ENCODE measurements at regions not wholly inside any gene's neighbourhood (a gene's known extent, or its start where the extent isn't known, plus 50 kb on each side); places are given as distances from the start of the nearest gene placed in this dataset.
"Not testable (repeated sequence)": the region's sequence is repeated elsewhere in the genome, so short reads cannot be mapped to it uniquely, and the experiment has no call there.

DNA sequence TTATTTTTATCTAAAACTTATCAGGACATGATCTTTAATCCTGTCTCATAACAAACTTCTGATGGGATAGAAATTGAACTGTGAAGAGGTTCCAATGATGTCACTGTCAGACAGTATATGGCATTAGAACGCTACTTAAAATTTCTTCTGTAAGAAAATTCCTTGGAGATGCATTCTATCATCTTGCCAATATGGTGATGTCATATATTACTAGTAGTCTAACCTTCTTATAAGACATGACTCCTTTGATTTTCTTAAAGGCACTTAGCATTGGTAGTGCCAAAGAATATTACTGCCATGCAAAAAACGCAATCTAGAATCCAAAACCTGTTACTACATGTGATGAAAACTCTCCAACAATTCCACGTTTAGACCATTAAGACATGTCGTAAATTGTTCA lies 131.1 kb downstream of the SLC25A46 start:
- no peak for DNase-seq (ENCODE audit: low read depth in 2 of 2)

DNA sequence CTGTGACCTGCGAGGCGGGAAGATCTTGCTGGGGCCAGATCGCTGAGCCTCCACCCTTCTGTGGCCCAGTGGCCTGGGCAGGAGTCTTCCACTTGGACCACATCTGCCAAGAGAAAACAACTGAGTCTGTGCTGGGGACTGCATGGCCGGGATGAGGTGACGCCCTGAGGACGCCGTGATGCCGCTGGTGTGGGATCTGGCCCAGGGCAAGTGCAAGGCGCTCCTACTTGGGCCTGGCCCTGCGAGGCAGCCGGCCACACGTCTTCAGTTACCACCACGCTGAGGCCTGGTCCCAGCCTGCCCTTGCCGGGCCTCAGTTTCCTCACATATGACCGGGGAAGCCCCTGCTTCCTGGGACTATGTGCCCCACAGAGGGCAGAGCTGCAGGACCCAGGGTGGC lies 133.4 kb downstream of the SLC25A46 start:
- no peak for DNase-seq (ENCODE audit: low read depth in 2 of 2)

DNA sequence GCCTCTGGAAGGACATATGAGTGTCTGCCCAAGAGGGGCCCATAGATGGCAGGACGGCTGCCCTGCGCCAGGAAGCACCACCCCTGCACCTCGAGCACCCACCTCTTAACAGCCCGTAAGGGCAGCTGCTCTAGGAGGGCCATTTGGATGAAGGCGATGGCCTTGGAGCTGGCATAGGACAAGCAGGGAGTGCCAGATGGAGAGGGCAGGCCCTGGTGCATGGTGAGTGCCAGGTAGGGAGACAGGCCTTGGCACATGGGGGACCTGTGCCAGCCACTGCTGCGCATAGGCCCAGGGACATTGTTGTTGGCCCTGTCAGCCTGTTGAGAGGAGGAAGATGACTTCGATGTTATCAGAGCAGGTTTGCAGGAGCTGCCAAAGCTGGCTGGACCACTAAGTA lies 134.2 kb downstream of the SLC25A46 start:
- DNase-seq (ENCODE audit: low read depth in 2 of 2) = no peak

DNA sequence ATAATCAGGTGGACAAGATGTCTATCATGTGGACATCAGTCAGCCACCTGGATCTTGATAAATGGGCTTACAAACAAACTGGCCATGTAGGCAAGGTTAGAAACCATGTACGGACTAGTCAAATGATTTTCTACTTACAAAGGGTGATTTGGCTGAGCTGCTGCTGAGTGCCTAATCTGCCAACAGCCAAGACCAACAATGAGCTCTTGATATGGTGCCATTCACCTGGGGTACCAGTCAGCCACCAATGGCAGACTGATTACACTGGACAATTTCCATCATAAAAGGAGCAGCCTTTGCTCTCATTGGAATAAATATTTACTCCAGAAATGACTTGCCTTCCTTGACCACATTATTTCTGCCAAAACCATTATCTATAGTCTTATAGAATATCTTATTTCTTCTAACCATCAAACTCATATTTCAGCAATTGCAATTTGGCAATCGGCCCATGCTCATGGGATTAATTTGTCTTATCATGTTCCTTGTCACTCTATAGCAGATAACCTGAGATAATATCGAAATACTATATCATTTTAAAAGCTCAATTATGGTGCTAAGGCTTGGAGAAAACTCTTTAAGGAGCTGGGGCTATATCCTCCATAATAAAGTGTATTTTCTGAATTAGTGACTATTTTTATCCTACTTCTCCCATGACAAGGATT lies 135.1 kb downstream of the SLC25A46 start:
- DNase-seq (ENCODE audit: low read depth in 2 of 2) = no peak

DNA sequence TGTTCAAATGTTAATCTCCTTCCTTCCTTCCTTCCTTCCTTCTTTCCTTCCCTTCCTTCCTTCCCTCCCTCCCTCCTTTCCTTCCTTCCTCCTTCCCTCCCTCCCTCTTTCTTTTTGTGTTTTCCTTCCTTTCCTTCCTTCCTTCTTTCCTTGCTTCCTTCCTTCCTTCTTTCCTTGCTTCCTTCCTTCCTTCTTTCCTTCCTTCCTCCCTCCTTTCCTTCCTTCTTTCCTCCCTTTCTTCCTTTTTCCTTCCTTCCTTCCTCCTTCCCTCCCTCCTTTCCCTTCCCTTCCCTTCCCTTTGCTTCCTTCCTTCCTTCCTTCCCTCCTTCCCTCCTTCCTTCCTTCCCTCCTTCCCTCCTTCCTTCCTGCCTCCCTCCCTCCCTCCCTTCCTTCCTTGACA lies 136.3 kb downstream of the SLC25A46 start:
- DNase-seq (ENCODE audit: low read depth in 2 of 2) = not testable (repeated sequence)

DNA sequence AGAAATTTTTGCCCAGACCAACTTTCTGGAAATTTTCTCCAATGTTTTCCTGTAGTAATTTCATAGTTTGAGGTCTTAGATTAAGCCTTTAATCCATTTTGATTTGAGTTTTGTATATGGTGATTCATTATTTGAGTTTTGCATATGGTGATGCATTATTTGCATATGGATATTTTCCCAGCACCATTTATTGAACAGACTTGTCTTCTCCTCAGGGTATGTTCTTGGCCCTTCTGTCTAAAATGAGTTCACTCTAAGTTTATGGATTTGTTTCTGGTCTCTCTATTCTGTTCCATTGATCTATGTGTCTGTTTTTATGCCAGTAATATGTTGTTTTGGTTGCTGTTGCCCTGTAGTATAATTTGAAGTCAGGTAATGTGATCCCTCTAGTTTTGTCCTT lies 139.3 kb downstream of the SLC25A46 start:
- DNase-seq (ENCODE audit: low read depth in 2 of 2) = no peak

DNA sequence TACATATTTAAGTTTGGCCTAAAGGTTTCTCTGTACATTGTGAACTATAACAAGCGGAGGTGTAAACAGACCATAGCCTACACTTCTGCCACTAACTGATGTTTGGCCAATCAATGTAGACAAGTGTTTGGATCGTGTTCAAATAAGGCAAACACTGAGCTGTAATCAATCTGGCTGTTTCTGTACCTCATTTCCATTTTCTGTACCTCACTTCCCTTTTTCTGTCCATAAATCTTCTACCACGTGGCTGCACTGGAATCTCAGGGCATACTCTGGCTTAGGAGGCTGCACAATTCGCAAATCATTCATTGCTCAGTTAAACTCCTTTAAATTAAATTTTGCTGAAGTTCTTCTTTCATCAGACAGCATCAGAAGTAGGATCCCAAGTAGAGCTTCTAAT lies 140.9 kb downstream of the SLC25A46 start:
- DNase-seq (ENCODE audit: low read depth in 2 of 2) = no peak

DNA sequence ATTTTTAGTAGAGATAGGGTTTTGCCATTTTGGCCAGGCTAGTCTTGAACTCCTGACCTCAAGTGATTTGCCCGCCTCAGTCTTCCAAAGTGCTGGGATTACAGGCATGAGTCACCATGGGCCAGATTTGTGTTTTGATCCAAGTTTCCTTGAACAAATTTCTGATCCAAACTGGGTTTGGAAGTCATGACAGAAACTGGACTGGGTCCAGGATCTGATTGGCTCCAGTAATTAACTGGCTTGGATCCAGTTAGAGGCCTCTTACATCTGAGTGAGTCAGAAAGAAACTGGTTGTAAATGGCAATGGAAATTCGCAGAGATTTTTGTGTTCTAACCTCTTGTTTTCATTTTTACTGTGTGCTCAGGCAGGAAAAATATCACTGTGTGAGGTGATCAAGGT lies 141.6 kb downstream of the SLC25A46 start:
- DNase-seq (ENCODE audit: low read depth in 2 of 2) = no peak

DNA sequence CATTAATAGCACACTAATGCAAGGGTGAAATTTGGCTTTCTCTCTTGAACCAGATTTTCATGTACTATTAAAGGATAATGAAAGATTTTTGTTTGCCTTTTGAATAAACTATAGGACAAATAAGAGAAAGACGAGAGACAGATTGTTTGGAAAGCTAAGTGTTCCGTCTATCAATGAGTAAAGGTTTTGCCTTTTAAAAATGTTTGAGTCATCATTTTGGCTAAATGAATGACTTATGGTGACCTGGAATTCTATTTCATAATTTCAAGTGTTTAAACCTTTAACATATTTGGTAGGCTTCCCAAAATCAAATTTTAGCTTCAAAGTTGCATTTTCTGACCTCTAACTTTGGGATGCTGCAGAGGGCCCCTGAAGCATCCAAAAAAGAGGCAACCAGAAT lies 145.2 kb downstream of the SLC25A46 start:
- DNase-seq (ENCODE audit: low read depth in 2 of 2) = no peak

DNA sequence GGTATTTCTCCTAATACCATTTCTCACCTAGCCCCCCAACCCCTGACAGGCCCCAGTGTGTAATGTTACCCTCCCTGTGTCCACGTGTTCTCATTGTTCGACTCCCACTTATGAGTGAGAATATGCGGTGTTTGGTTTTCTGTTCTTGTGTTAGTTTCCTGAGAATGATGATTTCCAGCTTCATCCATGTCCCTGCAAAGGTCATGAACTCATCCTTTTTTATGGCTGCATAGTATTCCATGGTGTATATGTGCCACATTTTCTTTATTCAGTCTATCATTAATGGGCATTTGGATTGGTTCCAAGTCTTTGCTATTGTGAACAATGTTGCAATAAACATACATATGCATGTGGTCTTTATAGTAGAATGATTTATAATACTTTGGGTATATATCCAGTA lies 148.4 kb downstream of the SLC25A46 start:
- DNase-seq (ENCODE audit: low read depth in 2 of 2) = not testable (repeated sequence)

DNA sequence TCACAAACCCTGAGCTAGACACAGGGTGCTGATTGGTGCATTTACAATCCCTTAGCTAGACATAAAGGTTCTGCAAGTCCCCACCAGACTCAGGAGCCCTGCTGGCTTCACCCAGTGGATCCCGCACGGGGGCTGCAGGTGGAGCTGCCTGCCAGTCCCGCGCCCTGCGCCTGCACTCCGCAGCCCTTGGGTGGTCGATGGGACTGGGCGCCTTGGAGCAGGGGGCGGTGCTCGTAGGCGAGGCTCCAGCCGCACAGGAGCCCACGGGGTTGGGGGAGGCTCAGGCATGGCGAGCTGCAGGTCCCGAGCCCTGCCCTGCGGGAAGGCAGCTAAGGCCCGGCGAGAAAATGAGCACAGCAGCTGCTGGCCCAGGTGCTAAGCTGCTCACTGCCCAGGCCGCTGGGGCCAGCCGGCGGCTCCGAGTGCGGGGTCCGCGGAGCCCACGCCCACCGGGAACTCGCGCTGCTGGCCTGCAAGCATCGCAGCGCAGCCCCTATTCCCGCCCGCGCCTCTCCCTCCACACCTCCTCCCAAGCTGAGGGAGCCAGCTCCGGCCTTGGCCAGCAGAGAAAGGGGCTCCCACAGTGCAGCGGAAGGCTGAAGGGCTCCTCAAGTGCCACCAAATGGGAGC lies 155.2 kb downstream of the SLC25A46 start:
- not testable (repeated sequence) for DNase-seq (ENCODE audit: low read depth in 2 of 2)

DNA sequence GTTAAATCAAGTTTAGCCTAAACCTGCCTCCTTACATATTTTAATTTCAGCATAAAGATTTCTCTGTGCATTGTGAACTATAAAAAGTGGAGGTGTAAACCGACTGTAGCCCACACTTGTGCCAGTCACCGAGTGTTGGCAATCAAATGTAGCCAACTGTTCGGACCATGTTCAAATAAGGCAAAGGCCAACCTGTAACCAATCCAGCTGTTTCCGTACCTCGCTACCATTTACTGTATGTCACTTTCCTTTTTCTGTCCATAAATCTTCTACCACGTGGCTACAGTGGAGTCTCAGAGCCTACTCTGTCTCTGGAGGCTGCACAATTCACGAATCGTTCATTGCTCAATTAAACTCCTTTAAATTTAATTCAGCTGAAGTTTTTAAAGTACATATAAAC lies 156.0 kb downstream of the SLC25A46 start:
- DNase-seq (ENCODE audit: low read depth in 2 of 2) = no peak

DNA sequence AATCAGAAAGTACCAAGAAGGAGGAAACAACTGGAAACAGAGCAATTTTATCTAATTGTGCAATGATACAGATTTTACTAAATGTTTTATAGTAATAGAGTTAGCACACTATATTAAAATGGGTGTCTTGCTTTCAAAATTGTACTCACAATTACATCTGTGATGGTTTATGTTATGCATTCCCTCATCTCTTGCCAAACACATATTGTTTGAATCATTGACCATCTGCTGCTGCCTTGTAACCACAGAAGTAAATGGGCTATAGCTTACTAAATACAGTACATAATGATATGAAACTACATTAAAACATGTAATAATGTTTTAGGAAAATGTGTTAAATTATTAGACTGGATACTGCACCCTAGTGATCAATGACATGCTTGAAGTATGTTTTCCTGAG lies 158.1 kb downstream of the SLC25A46 start:
- no peak for DNase-seq (ENCODE audit: low read depth in 2 of 2)

DNA sequence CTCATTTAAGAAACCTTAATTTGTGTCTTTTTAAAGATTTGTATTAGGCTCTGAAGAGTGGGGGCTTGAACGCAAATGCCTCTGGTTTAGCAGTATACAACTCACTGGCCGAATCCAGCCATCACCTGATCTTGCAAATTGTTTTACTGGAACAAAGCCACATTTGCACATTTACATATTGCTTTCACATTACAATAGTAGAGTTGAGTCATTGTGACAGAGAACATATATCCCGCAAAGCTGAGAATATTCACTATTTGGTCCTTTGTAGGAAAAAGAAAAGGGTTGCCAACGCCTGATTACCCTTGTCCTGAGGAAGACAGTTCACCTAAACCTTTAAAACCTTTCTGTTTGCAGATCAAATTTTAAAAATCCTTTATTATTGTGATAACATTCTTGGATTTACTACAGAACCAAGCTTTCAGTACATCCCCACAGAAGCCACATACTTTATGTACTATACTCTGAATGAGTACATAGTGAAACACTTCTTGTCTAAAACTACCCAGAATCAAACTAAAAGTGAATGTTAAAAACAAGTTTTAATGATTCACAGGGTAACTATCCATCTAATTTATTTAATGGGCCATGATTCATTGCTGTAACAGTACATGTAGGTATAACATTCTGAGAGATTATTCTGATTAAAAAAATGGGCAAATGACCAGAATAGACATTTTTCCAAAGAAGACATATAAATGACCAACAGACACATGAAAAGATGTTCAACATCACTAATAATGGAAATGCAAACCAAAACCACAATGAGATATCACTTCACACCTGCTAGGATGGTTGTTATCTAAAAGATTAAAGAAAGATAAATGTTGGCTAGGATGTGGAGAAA lies 161.0 kb downstream of the SLC25A46 start:
- no peak for DNase-seq (ENCODE audit: low read depth in 2 of 2)

DNA sequence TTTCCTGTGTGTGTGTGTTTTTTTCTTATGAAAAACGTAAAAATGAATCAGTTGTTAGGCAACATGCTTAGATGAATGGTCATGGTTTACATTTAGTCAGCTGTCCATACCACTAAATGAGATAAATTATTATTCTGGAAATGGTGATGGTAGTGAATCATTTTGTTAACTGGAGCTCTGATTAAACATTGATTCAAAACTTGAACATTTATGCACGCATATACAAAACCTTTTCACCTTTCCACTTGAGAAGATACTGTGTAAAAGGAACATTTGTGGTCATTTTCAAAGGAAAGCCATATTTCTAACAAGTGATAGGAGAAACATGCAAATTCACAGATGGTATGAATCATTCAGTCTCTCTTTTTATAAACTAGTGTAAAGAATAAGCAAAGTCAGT lies 162.0 kb downstream of the SLC25A46 start:
- DNase-seq (ENCODE audit: low read depth in 2 of 2) = no peak

DNA sequence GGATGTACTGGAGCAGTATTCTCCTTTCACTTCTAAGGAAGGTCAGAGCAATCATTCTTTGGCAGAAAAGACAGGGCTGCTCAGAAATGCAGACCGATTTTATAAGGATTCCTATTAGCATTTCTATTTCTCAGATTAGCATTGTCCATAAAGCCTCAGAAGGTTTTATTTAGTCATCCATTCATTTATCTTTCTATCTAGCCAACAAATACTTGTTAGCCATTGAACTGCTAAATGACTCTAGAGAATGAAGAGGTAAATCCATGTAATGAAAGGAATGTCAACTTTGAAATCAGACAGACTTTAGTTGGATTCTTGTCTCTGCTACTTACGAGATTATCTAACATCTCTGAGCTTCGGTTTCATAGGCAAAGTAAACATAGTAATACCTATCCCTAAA lies 165.2 kb downstream of the SLC25A46 start:
- DNase-seq (ENCODE audit: low read depth in 2 of 2) = no peak

DNA sequence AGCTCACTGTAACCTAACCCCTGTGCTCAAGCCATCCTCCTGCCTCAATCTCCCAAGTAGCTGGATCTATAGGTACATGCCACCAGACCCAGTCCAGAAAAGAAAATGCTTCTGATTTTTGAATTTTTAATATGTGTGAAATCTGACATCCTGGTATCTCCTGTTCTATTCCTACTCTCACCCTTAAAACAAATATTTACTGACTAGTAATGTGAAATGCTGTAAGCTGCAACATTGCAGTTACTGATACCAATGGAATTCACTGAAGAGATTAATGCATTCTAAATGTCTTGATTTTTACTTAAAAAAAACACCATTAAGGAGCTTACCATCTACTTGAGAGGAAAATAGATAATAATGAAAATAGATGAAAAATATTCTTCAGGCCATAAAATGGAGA lies 162.7 kb upstream of the TSLP start:
- no peak for DNase-seq (ENCODE audit: low read depth in 2 of 2)

DNA sequence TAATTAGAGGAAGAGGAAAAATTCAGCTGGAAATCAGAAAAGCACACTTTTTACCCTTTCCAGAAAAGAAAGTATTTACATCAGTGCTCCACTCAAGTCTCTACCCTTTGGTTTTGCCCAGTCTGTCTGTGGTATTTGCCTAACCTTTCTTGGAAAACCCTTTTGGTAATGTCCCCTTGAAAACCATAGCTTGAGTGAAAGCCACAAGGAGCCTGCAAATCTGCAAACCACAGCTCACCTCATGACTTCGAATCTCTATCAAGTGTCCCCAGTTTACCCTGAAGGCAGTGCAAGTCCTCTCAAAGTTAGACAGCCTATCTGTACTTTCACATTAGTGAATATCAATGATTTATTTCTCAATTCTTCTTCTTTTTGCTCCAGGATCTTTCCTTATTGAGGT lies 162.1 kb upstream of the TSLP start:
- no peak for DNase-seq (ENCODE audit: low read depth in 2 of 2)

DNA sequence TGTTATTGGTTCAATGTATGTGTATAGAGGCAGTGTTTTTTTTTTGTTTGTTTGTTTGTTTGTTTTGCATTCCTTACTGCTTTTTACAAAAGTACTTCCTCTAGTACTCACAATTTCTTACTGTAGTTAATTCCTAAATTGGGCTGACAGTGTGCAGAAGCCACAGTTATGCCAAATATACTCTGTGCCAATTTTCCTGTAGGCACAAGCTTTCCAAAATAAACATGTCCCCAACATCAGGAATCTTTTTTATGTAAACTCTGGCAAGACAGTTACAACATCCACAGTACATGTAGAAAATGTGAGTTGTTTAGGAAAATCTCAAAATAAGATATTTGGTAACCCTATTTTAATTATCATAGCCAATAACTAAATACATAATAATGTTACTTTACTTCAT lies 161.6 kb upstream of the TSLP start:
- no peak for DNase-seq (ENCODE audit: low read depth in 2 of 2)

DNA sequence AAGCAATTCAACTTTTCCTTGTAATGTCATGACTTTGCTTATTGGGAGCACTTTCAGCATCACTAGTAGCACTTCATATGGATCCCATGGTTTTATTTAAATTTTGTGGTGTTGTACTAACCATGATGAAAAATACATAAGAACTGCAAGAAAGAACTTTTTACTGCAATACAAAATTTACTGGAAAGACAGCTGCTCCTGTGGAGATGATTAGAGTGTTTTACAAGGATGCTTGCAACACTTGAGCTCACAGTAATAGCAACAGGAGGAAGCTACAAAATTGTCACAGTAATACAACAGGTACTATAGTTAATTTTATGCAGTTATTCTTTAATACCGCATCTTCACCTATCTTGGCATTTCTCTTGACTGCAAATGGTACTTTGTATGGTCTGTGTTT lies 158.3 kb upstream of the TSLP start:
- DNase-seq (ENCODE audit: low read depth in 2 of 2) = no peak

DNA sequence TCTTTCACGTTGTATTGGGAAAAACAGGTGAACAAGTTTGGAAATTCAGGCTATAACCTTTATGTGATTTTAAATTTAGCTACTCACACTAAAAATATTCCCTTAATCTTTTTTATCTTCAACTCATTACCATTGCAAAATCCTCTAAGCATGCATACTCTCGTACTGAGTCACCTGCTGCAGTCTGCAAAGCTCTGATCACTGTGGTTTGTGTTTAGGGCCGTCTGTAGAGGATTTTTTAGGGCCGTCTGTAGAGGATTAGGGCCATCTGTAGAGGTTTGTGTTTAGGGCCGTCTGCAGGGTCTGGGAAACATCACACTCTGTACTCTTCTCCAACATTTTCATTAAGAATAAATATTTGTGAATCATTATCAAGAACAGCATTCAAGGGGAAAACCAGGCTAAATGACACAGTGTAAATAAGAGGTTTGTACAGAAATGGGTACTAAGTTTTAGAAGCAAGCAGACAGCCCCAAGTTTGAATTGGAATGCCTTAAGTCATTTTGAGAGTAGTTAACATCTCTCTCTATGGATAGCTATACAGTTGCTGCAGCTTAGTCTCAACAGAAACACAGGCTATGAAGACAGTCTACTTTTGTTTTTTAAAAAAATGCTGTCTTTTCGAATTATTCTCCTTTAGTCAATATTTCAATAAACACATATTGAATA lies 155.0 kb upstream of the TSLP start:
- no peak for DNase-seq (ENCODE audit: low read depth in 2 of 2)

DNA sequence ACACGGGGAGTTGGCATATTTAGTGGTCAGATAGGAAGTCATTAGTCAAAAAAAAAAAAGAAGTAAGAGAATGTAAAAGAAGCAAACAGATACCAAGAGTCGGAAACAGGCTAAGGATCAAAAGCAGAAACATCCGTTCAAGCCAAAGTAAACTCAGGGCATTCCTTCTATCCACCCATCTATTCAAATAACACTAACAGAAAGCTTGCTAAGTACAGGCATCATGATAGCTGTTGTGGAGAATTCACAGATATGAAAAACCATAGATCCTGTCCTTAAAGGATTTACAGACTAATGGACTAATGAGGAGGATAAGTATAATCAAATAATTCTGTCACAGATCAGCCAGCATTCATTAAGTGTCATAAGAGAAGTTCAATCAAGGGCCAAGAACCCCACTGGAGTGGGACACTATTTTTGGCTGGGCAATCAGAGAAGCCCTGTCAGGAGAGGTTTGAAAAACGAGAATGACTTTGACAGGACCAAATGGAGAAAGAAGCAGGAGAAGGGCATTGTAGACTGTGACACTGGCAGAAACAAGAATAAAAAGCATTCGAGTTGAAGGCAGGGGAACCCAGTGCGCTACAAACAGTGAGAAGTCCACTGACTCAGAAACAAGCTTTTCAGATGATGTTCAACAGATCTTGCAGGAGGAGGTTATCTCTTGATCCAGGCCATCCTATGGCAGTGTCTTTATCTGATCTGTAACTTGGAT lies 154.2 kb upstream of the TSLP start:
- DNase-seq (ENCODE audit: low read depth in 2 of 2) = no peak

Measured in dermis microvascular lymphatic vessel endothelial cell (primary cell).